ENCODE measurements at regions not wholly inside any gene's neighbourhood (a gene's known extent, or its start where the extent isn't known, plus 50 kb on each side); places are given as distances from the start of the nearest gene placed in this dataset.

DNA sequence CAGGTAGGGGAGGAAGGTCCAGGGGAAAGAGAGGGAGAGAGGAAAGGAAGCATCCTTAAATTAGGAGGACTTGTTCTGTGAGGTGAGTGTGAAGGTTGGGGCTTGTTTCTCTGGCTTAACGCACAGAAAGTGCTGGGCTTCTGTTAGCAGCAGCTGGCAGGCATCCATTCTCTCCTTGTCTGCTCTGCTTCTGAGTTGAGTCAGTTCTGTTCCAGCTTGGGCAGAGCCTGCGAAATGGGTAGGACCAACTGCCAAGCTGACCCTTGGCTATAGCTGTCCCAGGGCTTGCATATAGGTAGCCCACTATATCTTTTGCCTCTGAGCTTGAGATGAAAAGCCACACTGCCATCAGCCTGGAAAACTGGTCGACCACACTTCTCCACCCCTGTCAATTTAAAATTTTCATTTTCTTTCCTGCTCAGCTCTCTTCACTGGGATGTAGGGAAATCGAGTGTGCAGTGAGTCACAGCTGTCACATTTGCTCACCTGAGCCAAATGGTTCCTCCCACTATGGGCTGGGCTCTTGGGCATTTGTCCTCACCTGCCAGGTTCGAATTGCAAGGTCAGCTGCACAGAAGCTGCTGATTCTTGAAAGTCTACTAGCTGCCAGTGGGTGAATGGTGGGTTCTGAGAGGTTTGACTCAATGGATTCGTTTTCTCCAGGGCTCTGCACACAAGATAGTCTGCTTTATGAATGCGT, 256.4 kb upstream of the PWP1 start:
- Mint-ChIP-seq H3K4me3 (no peak overlapping the region), H3K4me1 (peaks cover 5% of the 10 kb centered on the region), H3K27me3 (peaks cover 4% of the 10 kb centered on the region), H3K36me3 (peaks cover 1% of the 10 kb centered on the region), H3K27ac (no peak overlapping the region), H3K9me3 (no peaks in the 10 kb centered on the region)
- DNase-seq (ENCODE audit: low spot score in 2 of 2) (no peak), ATAC-seq (ENCODE audit: low read depth) (no peak)

DNA sequence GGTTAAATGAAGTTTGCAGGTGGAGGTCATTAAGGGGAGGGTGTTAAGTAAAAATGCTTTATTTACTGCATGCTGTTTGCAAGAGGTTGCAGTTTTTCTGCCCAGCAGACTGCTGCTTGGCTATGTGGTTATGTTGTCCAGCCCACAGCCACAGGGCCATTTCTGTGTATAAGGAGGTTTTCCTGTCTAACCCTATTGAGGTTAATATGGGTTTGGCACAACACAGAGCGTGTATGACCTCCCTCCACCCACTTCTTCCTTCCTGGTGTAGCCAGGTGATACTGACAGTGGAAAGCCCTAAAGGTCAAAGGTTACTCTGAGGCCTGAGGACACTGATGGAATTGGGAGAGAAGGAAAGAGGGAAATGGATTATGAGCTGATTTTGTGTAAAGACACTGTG, 253.7 kb upstream of the PWP1 start:
- no peak for ATAC-seq (ENCODE audit: low read depth)
- Mint-ChIP-seq H3K9me3 (no peaks in the 10 kb centered on the region), H3K4me3 (no peak overlapping the region), H3K27ac (no peak overlapping the region), H3K27me3 (peaks cover 2% of the 10 kb centered on the region), H3K36me3 (no peaks in the 10 kb centered on the region), H3K4me1 (peaks cover 5% of the 10 kb centered on the region)
- DNase-seq (ENCODE audit: low spot score in 2 of 2), result no peak

DNA sequence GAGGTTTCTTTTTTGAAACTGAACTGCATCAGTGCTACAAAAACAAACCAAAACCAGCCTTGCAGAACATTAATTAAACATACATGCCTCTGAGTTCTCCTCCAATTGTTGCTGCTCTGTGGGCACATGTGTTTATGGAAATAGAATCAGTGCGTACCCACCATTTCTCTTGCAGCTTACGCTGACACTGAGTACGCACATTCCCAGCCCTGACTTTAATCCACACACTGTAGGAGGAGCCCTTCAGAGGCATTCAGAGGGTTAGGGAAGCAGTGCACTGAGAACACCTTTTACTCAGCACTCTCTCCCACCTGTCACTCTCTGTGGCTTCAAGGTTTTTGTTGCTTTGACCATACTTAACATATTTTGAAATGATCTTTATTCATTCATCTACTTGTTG, 250.5 kb upstream of the PWP1 start:
- Mint-ChIP-seq H3K9me3 (no peaks in the 10 kb centered on the region), H3K27ac (no peak overlapping the region), H3K4me1 (peaks cover 5% of the 10 kb centered on the region), H3K36me3 (no peaks in the 10 kb centered on the region), H3K27me3 (peaks cover 6% of the 10 kb centered on the region), H3K4me3 (no peak overlapping the region)
- no peak for ATAC-seq (ENCODE audit: low read depth)
- no peak for DNase-seq (ENCODE audit: low spot score in 2 of 2)

DNA sequence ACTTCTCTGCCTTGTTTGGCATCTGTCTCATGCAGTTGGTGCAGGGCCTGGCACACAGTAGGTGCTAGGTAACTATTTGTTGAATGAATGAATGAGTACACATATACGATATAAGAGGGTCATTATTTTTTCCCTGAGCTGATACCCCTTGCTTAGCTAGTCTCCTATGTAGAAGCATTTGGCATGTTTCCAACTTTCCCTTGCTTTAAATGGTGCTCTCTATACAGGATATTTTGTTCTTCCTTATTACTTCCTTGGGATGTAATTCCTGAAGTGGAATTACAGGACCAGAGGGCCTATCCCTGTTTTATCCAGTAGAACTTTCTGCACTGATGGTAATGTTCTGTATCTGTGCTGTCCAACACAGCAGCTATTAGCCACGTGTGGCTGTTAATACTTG, 250.1 kb upstream of the PWP1 start:
- no peak for DNase-seq (ENCODE audit: low spot score in 2 of 2)
- no peaks in the 10 kb centered on the region for H3K36me3 Mint-ChIP-seq
- ATAC-seq (ENCODE audit: low read depth), result no peak
- H3K27me3 Mint-ChIP-seq, result peaks cover 8% of the 10 kb centered on the region
- H3K27ac Mint-ChIP-seq, result no peak overlapping the region
- no peak overlapping the region for H3K4me3 Mint-ChIP-seq
- no peaks in the 10 kb centered on the region for H3K9me3 Mint-ChIP-seq
- H3K4me1 Mint-ChIP-seq, result peaks cover 5% of the 10 kb centered on the region

DNA sequence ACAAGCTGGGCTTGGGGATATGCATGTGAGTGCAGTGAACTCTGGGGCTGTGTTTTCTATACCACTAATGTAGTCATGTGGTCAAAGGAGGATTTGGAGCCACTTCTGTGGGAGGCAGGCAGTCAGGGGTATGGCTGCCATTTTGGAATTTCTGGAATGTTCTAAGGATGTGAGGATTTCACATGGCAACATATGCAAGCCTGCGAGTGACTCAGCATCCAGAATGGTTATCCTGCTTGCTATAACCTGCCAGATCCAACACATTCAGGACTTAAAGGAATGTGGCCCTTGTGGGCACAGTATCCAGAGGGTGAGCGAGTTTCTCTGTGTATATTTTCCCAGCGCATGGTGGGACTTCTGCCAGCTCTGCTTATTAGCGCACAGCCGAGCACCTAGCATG, 249.2 kb upstream of the PWP1 start:
- DNase-seq (ENCODE audit: low spot score in 2 of 2), result no peak
- Mint-ChIP-seq H3K27me3 (peaks cover 11% of the 10 kb centered on the region), H3K9me3 (peaks cover 3% of the 10 kb centered on the region), H3K27ac (no peak overlapping the region), H3K4me1 (peaks cover 5% of the 10 kb centered on the region), H3K4me3 (no peak overlapping the region), H3K36me3 (no peaks in the 10 kb centered on the region)
- ATAC-seq (ENCODE audit: low read depth), result no peak

DNA sequence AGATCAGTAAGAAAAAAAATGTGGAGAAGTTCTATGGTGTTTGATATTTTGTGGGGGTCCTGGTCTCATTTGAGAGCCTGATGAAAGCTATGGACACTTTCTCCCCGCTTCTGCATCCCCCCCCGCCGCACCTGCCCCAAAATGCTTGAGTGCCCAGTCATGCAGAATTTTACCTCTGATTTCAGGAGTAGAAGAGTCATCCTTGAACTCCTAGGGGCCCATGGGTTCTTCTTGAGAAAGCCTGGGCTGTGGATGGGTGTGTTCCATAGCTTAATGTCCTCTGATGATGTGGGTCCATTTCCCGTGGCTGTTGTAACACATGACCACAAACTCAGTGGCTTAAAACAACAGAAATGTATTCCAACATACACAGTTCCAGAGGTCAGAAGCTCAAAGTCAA, 248.8 kb upstream of the PWP1 start:
- peaks cover 3% of the 10 kb centered on the region for H3K9me3 Mint-ChIP-seq
- DNase-seq (ENCODE audit: low spot score in 2 of 2), result no peak
- no peak for ATAC-seq (ENCODE audit: low read depth)
- no peak overlapping the region for H3K27ac Mint-ChIP-seq
- no peak overlapping the region for H3K4me3 Mint-ChIP-seq
- H3K27me3 Mint-ChIP-seq, result peaks cover 11% of the 10 kb centered on the region
- H3K4me1 Mint-ChIP-seq, result peaks cover 5% of the 10 kb centered on the region
- H3K36me3 Mint-ChIP-seq, result no peaks in the 10 kb centered on the region

DNA sequence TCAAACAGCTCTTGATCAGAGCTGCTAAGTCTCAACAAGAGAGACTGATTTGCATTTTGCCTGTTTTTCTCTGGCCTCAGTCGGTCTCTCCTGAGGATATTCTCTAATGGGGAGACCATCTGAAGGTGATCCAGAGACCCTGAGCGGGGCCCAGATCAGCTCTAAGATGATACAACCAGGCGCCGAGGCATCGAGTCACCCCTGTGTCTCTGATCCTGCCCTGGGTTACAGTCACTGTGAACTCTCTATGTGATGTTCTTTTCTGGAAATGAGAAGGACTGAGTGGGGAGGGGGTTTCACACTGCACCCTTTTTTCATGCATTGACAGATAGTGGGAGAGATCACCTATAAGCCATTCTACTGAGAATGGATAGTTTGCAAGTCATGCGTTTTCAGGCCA, 247.6 kb upstream of the PWP1 start:
- Mint-ChIP-seq H3K27me3 (peaks cover 11% of the 10 kb centered on the region), H3K4me1 (no peaks in the 10 kb centered on the region), H3K9me3 (peaks cover 3% of the 10 kb centered on the region), H3K27ac (no peak overlapping the region), H3K36me3 (no peaks in the 10 kb centered on the region), H3K4me3 (no peak overlapping the region)
- no peak for ATAC-seq (ENCODE audit: low read depth)
- DNase-seq (ENCODE audit: low spot score in 2 of 2), result no peak

DNA sequence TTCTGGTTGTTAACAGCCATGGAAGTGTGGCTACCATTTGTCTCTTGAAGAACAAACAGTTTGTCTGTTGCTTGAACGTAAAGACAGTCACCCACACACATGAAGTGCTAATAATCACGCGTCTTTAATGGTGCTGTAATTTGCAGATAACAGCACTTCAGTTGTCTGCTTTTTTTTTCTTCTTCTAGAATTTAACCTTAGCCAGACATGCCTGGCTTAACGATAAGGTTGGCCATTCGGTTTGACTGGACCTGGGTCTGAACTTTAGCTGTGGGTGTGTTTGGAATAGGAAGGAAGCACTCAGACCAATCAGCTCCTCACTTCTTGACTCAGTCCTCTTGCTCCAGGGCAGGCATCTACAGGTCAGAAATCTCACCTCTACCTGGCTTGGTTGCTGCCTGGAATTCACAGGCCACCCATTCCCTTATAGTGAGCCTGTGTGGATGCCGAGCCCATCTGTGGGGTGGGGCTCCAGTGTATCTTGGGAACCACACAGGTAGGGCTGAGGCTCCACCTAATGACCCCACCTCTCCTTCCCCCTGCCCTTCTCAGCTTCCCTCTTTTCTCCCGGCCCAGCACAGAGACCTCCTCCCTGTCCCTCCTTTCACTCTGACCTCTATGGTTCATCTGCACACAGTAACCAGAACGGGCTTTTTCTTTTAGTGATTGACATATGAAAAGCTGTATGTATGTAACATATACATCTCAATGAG, 246.4 kb upstream of the PWP1 start:
- no peak for ATAC-seq (ENCODE audit: low read depth)
- no peak overlapping the region for H3K4me3 Mint-ChIP-seq
- no peaks in the 10 kb centered on the region for H3K36me3 Mint-ChIP-seq
- no peak for DNase-seq (ENCODE audit: low spot score in 2 of 2)
- H3K27ac Mint-ChIP-seq, result no peak overlapping the region
- no peaks in the 10 kb centered on the region for H3K4me1 Mint-ChIP-seq
- H3K27me3 Mint-ChIP-seq, result peaks cover 16% of the 10 kb centered on the region
- H3K9me3 Mint-ChIP-seq, result peaks cover 5% of the 10 kb centered on the region

DNA sequence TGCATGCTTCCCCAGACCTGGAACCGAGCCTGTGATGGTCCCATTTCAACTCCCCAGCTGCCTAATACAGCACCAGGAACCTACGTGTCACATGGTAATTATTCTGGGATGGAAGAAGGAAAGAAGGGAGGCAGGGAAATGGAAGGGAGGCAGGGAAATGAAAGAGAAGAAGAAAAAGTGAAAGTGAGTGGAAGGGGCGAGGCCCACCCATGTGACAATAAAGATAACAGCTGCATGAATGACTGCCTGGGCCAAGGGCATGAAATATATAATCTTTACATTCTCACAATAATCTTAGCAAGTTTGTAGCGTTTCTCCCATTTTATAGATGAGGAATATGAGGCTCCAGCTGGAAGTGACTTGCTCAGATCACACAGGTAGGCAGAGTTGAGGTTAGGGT, 245.0 kb upstream of the PWP1 start:
- peaks cover 17% of the 10 kb centered on the region for H3K27me3 Mint-ChIP-seq
- DNase-seq (ENCODE audit: low spot score in 2 of 2), result no peak
- no peaks in the 10 kb centered on the region for H3K36me3 Mint-ChIP-seq
- H3K4me3 Mint-ChIP-seq, result no peak overlapping the region
- ATAC-seq (ENCODE audit: low read depth), result no peak
- peaks cover 5% of the 10 kb centered on the region for H3K9me3 Mint-ChIP-seq
- no peak overlapping the region for H3K27ac Mint-ChIP-seq
- no peaks in the 10 kb centered on the region for H3K4me1 Mint-ChIP-seq

DNA sequence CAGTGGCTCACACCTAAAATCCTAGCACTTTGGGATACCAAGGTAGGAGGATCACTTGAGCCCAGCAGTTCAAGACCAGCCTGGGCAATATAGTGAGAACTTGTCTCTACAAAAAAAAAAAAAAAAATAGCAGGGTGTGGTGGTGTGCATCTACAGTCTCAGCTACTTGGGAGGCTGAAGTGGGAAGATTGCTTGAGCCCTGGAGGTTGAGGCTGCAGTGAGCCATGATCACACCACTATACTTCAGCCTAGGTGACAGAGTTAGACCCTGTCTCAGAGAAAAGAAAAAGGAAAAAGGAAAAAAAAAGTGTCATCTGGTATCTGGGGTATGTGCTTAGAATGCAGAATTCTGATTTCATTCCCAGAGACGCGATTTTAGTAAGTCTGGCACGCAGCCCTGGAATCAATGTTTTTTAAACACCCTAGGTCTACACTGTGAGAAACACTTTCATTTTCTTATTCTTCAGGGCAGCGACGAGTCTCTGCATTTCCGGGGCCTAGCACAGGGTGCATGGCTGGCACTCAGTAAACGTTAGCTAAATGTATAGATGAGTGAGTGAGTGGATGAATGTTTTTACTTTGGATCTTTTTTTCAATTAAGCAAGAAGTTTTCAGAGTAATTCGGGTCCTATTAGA, 243.8 kb upstream of the PWP1 start:
- no peak for DNase-seq (ENCODE audit: low spot score in 2 of 2)
- Mint-ChIP-seq H3K36me3 (peaks cover 2% of the 10 kb centered on the region), H3K27me3 (peaks cover 19% of the 10 kb centered on the region), H3K4me3 (no peak overlapping the region), H3K4me1 (no peaks in the 10 kb centered on the region), H3K9me3 (peaks cover 6% of the 10 kb centered on the region), H3K27ac (no peak overlapping the region)
- no peak for ATAC-seq (ENCODE audit: low read depth)

DNA sequence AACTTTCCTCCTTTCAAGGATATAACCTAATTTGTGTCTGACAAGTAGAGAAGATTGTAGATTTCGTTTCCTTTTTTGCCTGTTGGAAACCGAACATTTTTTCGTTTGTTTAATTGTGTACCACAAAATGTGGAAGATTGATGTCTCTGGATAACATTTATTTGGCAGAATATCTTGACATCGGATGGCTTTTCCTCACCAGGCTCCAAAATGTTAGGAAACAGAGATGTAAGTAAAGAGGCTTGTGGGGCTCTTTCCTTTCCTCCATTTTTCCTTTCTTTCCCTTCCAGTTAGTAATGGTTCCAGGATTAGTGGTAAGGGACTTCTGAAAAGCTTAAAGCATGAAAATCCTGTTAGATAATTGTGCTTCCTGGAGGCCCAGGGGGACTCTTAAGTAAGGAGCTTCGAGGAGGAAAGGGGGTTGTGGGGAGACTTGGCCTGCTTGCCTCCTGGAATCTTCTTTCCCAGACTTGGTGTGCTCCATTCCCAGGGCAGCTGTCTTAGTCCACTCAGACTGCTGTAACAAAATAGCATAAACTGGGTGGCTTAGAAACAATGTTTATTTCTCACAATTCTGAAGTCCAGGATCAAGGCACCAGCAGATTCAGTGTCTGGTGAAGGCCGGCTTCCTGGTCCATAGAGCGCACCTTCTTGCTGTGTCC, 243.1 kb upstream of the PWP1 start:
- H3K9me3 Mint-ChIP-seq, result peaks cover 6% of the 10 kb centered on the region
- no peak for ATAC-seq (ENCODE audit: low read depth)
- no peak overlapping the region for H3K27ac Mint-ChIP-seq
- H3K4me3 Mint-ChIP-seq, result no peak overlapping the region
- H3K27me3 Mint-ChIP-seq, result peaks cover 19% of the 10 kb centered on the region
- DNase-seq (ENCODE audit: low spot score in 2 of 2), result no peak
- no peaks in the 10 kb centered on the region for H3K4me1 Mint-ChIP-seq
- peaks cover 2% of the 10 kb centered on the region for H3K36me3 Mint-ChIP-seq

DNA sequence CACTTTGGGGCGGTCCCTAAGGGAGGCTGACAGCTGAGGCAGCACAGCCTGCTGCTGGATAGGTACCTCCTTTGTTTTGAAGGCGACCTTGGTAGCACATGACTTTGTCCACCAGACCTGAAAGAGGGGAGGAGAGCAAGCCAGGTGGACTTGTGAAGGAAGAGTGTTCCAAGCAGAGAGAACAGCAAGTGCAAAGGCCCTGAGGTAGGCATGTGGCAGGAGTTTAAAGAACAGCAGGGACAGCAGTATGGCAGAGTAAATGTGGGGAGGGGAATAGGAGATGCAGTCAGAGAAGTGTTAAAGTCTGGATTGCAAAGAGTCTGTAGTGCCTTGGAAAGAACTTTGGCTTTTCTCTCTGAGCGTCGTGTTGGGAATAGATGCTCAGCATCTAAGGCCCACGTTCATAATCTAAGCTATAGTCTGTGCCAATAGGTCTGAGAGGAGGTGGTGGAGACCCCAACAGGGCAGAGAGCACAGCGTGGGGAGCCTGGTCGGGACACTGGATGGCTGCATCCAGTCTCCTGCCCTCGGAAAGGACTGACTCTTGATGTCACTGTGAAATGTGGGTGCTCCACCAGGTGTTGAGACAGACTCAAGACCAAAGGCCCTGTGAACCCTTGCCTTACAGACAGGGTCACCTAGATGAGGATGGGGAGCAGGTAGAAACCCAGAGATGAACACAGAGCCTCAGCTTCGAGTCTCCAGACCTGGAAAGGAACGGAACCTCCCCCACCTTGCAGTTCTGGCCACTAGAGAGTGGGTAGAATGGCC, 242.1 kb upstream of the PWP1 start:
- H3K36me3 Mint-ChIP-seq, result peaks cover 2% of the 10 kb centered on the region
- DNase-seq (ENCODE audit: low spot score in 2 of 2) (no peak), ATAC-seq (ENCODE audit: low read depth) (no peak)
- H3K27ac Mint-ChIP-seq, result no peak overlapping the region
- H3K4me3 Mint-ChIP-seq, result no peak overlapping the region
- H3K27me3 Mint-ChIP-seq, result peaks cover 19% of the 10 kb centered on the region
- H3K4me1 Mint-ChIP-seq, result no peaks in the 10 kb centered on the region
- H3K9me3 Mint-ChIP-seq, result peaks cover 6% of the 10 kb centered on the region

DNA sequence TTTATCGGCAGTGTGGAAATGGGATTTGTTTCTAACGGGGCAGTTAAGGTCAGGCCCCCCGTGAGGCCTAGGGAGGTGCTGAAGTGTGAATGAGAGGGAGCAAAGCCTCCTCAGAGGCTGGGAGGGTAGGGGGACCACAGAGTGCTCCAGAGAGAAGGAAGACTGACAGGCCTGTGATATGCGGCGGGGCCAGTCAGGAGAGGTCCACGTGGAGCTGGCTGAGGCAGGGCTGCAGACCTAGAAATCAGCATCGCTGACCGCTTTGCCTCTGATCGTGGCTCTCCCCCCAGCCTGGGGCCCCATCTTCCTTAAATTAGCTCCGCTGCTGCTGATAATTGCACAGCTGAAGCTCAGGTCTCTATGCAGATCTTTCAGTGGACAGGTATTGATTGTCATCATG, 240.8 kb upstream of the PWP1 start:
- H3K4me3 Mint-ChIP-seq, result no peak overlapping the region
- H3K27me3 Mint-ChIP-seq, result peaks cover 13% of the 10 kb centered on the region
- peaks cover 6% of the 10 kb centered on the region for H3K9me3 Mint-ChIP-seq
- ATAC-seq (ENCODE audit: low read depth), result no peak
- no peaks in the 10 kb centered on the region for H3K4me1 Mint-ChIP-seq
- no peak for DNase-seq (ENCODE audit: low spot score in 2 of 2)
- H3K36me3 Mint-ChIP-seq, result peaks cover 2% of the 10 kb centered on the region
- H3K27ac Mint-ChIP-seq, result no peak overlapping the region

DNA sequence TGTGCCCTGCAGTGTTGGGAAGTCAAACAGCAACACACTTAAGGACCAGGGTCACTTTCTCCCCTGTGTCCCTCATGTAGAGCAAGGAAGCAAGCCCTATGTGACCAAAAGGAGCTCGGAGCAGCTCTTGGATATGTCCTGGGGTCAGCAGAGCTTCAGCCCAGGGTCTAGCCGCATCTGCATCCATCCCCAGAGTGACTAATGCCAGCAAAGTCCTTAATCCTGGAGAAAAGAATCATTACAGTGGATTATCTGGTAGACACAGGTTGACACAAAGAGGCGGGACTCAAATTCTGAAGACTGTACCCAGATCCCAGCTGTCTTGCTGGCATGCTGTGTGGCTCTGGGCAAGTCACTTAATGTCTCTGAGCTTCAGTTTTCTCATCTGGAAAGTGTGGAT, 239.1 kb upstream of the PWP1 start:
- Mint-ChIP-seq H3K27me3 (peaks cover 8% of the 10 kb centered on the region), H3K36me3 (peaks cover 2% of the 10 kb centered on the region), H3K27ac (no peak overlapping the region), H3K4me1 (no peaks in the 10 kb centered on the region), H3K9me3 (peaks cover 4% of the 10 kb centered on the region), H3K4me3 (no peak overlapping the region)
- no peak for ATAC-seq (ENCODE audit: low read depth)
- DNase-seq (ENCODE audit: low spot score in 2 of 2), result no peak
